ENCODE measurements at regions not wholly inside any gene's neighbourhood (a gene's known extent, or its start where the extent isn't known, plus 50 kb on each side); places are given as distances from the start of the nearest gene placed in this dataset.
"Not testable (repeated sequence)": the region's sequence is repeated elsewhere in the genome, so short reads cannot be mapped to it uniquely, and the experiment has no call there.

- peak; percentile 38 for DNase-seq (ENCODE audit: low read depth)
These were observed 130.3 kb upstream of the BTN3A2 start for GRCh38 chr6:26234421-26235301.

GRCh38 chr6:26235302-26235670 is 129.7 kb upstream of the BTN3A2 start:
- no peak for DNase-seq (ENCODE audit: low read depth)

- not testable (repeated sequence) for DNase-seq (ENCODE audit: low read depth)
These were observed 125.6 kb upstream of the BTN3A2 start for GRCh38 chr6:26239415-26239814.

- no peak for DNase-seq (ENCODE audit: low read depth)
These were observed 124.6 kb upstream of the BTN3A2 start for GRCh38 chr6:26240157-26241032.

GRCh38 chr6:26241033-26241895 is 123.7 kb upstream of the BTN3A2 start:
- no peak for DNase-seq (ENCODE audit: low read depth)

GRCh38 chr6:26243132-26243531 is 121.9 kb upstream of the BTN3A2 start:
- no peak for DNase-seq (ENCODE audit: low read depth)

GRCh38 chr6:26243752-26244151 is 121.2 kb upstream of the BTN3A2 start:
- DNase-seq (ENCODE audit: low read depth), result no peak

- DNase-seq (ENCODE audit: low read depth), result no peak
These were observed 118.9 kb upstream of the BTN3A2 start for GRCh38 chr6:26246058-26246457.

GRCh38 chr6:26246553-26246952 is 118.4 kb upstream of the BTN3A2 start:
- DNase-seq (ENCODE audit: low read depth), result no peak

GRCh38 chr6:26249707-26249956 is 115.4 kb upstream of the BTN3A2 start:
- DNase-seq (ENCODE audit: low read depth), result no peak

- DNase-seq (ENCODE audit: low read depth), result peak; percentile 30
These were observed 114.9 kb upstream of the BTN3A2 start for GRCh38 chr6:26249957-26250697.

- DNase-seq (ENCODE audit: low read depth), result no peak
These were observed 114.3 kb upstream of the BTN3A2 start for GRCh38 chr6:26250698-26251044.

- no peak for DNase-seq (ENCODE audit: low read depth)
These were observed 113.5 kb upstream of the BTN3A2 start for GRCh38 chr6:26251354-26252076.

- DNase-seq (ENCODE audit: low read depth), result no peak
These were observed 112.9 kb upstream of the BTN3A2 start for GRCh38 chr6:26252077-26252472.

- no peak for DNase-seq (ENCODE audit: low read depth)
These were observed 110.3 kb upstream of the BTN3A2 start for GRCh38 chr6:26254724-26255123.

GRCh38 chr6:26257272-26257671 is 107.7 kb upstream of the BTN3A2 start:
- DNase-seq (ENCODE audit: low read depth), result no peak

GRCh38 chr6:26258212-26258977 is 106.6 kb upstream of the BTN3A2 start:
- no peak for DNase-seq (ENCODE audit: low read depth)

- no peak for DNase-seq (ENCODE audit: low read depth)
These were observed 104.8 kb upstream of the BTN3A2 start for GRCh38 chr6:26260110-26260637.

GRCh38 chr6:26260725-26261490 is 104.1 kb upstream of the BTN3A2 start:
- DNase-seq (ENCODE audit: low read depth), result no peak

Data from stimulated activated CD8-positive, alpha-beta memory T cell treated with anti-CD3 and anti-CD28 coated beads, Interleukin-15, amount 100 ng/mL, for 24 hours (primary cell).